ENCODE measurements at regions not wholly inside any gene's neighbourhood (a gene's known extent, or its start where the extent isn't known, plus 50 kb on each side); places are given as distances from the start of the nearest gene placed in this dataset.

DNA sequence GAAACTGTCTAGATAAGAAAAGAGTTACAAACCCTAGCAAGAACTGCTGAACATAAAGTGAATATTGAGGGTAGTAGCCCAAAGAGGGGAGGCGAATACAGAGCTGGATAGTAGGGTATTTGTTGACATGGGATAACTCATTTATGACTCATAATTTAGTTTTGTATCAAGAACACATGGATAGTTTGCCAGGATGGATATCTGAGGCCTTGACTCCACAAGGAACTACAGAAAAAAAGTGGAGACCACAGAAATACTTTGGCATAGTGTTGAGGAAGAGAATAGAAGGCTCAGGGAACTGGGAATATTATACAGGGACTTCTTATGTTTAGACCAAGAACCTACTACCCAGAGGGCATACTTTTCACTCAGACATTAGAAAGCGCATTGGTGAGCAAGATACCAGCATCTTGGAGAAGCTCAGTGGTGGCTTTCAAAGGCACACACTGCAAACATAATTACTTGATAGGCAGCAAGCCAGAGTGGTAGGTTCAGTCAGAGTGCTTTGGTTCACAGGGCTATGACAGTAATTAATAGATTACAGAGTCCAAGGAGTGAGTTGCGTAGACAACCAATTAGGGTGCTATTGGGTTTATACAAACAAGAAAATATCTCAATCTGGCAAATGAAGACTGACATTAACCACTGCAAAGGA is 51.9 kb upstream of the ZBTB7C start:
- Histone ChIP-seq H2AFZ (ENCODE audit: low read length) (no peak overlapping the region), H3K9ac (ENCODE audit: insufficient read depth, low read depth, low read length) (no peak overlapping the region), H3K4me1 (ENCODE audit: insufficient read depth, low read length) (peaks cover 10% of the 10 kb centered on the region), H3K27me3 (ENCODE audit: control insufficient read depth in 1 of 2, insufficient read depth in 2 of 2, low read length in 2 of 2) (no peaks in the 10 kb centered on the region; a peak in 1 of 5 replicates), H4K20me1 (ENCODE audit: insufficient read depth, low read length) (no peaks in the 10 kb centered on the region), H3K4me2 (ENCODE audit: low read depth, low read length) (no peak overlapping the region), H3K27ac (ENCODE audit: extremely low read length, insufficient read depth, low read length) (no peak overlapping the region), H3K79me2 (ENCODE audit: insufficient read depth, low read length) (no peaks in the 10 kb centered on the region), H3K4me3 (replicated peaks in 1 of 3; ENCODE audit: insufficient read depth in 1 of 3, low read depth in 2 of 3, low read length in 3 of 3) (no peak overlapping the region), H3K36me3 (replicated peaks in 1 of 2; ENCODE audit: control insufficient read depth in 1 of 2, insufficient read depth in 2 of 2, low read length in 2 of 2) (no peaks in the 10 kb centered on the region), H3K9me3 (ENCODE audit: low read length) (no peaks in the 10 kb centered on the region)
- ATAC-seq: no peak
- 8% methylated on average over 3 of the region's 3 CpGs for WGBS (ENCODE audit: low lambda C conversion rate)
- CTCF ChIA-PET (ENCODE audit: low intra/inter-chr PET ratio, low total read pairs): no interaction called here
- DNase-seq (ENCODE audit: low spot score): no peak
- POLR2A ChIA-PET: no interaction called here
- in situ Hi-C loops (cut with HindIII; ENCODE audit: extremely low pct_ligation_motif_present, low pct_unique_long_range_greater_than_20kb) (no loop called here), intact Hi-C loops (cut with micrococcal nuclease; ENCODE audit: unreplicated experiment) (no loop called here)
- no peak for FAIRE-seq
- TF ChIP-seq SALL1 (CRISPR knock-in tag; IDR thresholded peaks at IDR 0.05) (no peak), ZNF234 (CRISPR knock-in tag; conservative IDR thresholded peaks at IDR 0.05) (no peak), KLF15 (CRISPR knock-in tag; IDR thresholded peaks at IDR 0.05; ENCODE audit: borderline replicate concordance) (no peak), ZEB1 (IDR thresholded peaks at IDR 0.05; ENCODE audit: insufficient replicate concordance, low read depth) (no peak), ZFYVE20 (CRISPR knock-in tag; IDR thresholded peaks at IDR 0.05; ENCODE audit: borderline replicate concordance, low read depth) (no peak), SIX4 (CRISPR knock-in tag; IDR thresholded peaks at IDR 0.05) (no peak), ZNF75D (CRISPR knock-in tag; IDR thresholded peaks at IDR 0.05; ENCODE audit: borderline replicate concordance) (no peak), NCOR1 (IDR thresholded peaks at IDR 0.05; ENCODE audit: borderline replicate concordance, low read length) (no peak)
- TF ChIP-seq, protein P1, sequence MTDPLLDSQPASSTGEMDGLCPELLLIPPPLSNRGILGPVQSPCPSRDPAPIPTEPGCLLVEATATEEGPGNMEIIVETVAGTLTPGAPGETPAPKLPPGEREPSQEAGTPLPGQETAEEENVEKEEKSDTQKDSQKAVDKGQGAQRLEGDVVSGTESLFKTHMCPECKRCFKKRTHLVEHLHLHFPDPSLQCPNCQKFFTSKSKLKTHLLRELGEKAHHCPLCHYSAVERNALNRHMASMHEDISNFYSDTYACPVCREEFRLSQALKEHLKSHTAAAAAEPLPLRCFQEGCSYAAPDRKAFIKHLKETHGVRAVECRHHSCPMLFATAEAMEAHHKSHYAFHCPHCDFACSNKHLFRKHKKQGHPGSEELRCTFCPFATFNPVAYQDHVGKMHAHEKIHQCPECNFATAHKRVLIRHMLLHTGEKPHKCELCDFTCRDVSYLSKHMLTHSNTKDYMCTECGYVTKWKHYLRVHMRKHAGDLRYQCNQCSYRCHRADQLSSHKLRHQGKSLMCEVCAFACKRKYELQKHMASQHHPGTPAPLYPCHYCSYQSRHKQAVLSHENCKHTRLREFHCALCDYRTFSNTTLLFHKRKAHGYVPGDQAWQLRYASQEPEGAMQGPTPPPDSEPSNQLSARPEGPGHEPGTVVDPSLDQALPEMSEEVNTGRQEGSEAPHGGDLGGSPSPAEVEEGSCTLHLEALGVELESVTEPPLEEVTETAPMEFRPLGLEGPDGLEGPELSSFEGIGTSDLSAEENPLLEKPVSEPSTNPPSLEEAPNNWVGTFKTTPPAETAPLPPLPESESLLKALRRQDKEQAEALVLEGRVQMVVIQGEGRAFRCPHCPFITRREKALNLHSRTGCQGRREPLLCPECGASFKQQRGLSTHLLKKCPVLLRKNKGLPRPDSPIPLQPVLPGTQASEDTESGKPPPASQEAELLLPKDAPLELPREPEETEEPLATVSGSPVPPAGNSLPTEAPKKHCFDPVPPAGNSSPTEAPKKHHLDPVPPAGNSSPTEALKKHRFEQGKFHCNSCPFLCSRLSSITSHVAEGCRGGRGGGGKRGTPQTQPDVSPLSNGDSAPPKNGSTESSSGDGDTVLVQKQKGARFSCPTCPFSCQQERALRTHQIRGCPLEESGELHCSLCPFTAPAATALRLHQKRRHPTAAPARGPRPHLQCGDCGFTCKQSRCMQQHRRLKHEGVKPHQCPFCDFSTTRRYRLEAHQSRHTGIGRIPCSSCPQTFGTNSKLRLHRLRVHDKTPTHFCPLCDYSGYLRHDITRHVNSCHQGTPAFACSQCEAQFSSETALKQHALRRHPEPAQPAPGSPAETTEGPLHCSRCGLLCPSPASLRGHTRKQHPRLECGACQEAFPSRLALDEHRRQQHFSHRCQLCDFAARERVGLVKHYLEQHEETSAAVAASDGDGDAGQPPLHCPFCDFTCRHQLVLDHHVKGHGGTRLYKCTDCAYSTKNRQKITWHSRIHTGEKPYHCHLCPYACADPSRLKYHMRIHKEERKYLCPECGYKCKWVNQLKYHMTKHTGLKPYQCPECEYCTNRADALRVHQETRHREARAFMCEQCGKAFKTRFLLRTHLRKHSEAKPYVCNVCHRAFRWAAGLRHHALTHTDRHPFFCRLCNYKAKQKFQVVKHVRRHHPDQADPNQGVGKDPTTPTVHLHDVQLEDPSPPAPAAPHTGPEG (CRISPR knock-in tag; IDR thresholded peaks at IDR 0.05): no peak
- TF ChIP-seq, protein P2, sequence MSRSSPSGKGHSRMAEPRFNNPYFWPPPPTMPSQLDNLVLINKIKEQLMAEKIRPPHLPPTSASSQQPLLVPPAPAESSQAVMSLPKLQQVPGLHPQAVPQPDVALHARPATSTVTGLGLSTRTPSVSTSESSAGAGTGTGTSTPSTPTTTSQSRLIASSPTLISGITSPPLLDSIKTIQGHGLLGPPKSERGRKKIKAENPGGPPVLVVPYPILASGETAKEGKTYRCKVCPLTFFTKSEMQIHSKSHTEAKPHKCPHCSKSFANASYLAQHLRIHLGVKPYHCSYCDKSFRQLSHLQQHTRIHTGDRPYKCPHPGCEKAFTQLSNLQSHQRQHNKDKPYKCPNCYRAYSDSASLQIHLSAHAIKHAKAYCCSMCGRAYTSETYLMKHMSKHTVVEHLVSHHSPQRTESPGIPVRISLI (CRISPR knock-in tag; IDR thresholded peaks at IDR 0.05; ENCODE audit: borderline replicate concordance): no peak
- TF ChIP-seq, protein P3, sequence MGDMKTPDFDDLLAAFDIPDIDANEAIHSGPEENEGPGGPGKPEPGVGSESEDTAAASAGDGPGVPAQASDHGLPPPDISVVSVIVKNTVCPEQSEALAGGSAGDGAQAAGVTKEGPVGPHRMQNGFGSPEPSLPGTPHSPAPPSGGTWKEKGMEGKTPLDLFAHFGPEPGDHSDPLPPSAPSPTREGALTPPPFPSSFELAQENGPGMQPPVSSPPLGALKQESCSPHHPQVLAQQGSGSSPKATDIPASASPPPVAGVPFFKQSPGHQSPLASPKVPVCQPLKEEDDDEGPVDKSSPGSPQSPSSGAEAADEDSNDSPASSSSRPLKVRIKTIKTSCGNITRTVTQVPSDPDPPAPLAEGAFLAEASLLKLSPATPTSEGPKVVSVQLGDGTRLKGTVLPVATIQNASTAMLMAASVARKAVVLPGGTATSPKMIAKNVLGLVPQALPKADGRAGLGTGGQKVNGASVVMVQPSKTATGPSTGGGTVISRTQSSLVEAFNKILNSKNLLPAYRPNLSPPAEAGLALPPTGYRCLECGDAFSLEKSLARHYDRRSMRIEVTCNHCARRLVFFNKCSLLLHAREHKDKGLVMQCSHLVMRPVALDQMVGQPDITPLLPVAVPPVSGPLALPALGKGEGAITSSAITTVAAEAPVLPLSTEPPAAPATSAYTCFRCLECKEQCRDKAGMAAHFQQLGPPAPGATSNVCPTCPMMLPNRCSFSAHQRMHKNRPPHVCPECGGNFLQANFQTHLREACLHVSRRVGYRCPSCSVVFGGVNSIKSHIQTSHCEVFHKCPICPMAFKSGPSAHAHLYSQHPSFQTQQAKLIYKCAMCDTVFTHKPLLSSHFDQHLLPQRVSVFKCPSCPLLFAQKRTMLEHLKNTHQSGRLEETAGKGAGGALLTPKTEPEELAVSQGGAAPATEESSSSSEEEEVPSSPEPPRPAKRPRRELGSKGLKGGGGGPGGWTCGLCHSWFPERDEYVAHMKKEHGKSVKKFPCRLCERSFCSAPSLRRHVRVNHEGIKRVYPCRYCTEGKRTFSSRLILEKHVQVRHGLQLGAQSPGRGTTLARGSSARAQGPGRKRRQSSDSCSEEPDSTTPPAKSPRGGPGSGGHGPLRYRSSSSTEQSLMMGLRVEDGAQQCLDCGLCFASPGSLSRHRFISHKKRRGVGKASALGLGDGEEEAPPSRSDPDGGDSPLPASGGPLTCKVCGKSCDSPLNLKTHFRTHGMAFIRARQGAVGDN (CRISPR knock-in tag; IDR thresholded peaks at IDR 0.05): no peak
- no TSS peak for BruUV-seq (replicated peaks)

All from HepG2 (cell line).